GM19395 (cell line): ENCODE measurements at regions not wholly inside any gene's neighbourhood (a gene's known extent, or its start where the extent isn't known, plus 50 kb on each side); places are given as distances from the start of the nearest gene placed in this dataset.

Experiments used
- ATAC-seq: cut with Tn5 transposase; IDR thresholded peaks from one replicate; pipeline ENCODE4 v1.9.1; 2021; ENCODE audit warnings: mild to moderate bottlenecking, moderate library complexity; ENCODE audit not compliant: unreplicated experiment

GRCh38 chr6:170117111-170117972 lies 173.5 kb downstream of the DLL1 start:
- no peak for ATAC-seq

GRCh38 chr6:170116636-170117035 lies 174.2 kb downstream of the DLL1 start:
- no peak for ATAC-seq

GRCh38 chr6:170114956-170115855 lies 175.7 kb downstream of the DLL1 start:
- ATAC-seq: no peak

GRCh38 chr6:170114187-170114945 lies 176.5 kb downstream of the DLL1 start:
- no peak for ATAC-seq

- no peak for ATAC-seq
Measured at GRCh38 chr6:170113141-170113540, 177.7 kb downstream of the DLL1 start.

GRCh38 chr6:170112583-170112860 lies 178.4 kb downstream of the DLL1 start:
- no peak for ATAC-seq

- ATAC-seq: no peak
Measured at GRCh38 chr6:170111816-170112582, 178.9 kb downstream of the DLL1 start.

GRCh38 chr6:170111141-170111664 lies 179.7 kb downstream of the DLL1 start:
- no peak for ATAC-seq

GRCh38 chr6:170110201-170111140 lies 180.4 kb downstream of the DLL1 start:
- no peak for ATAC-seq

- ATAC-seq: no peak
Measured at GRCh38 chr6:170108890-170109587, 181.8 kb downstream of the DLL1 start.

GRCh38 chr6:170108456-170108855 lies 182.4 kb downstream of the DLL1 start:
- ATAC-seq: no peak

- ATAC-seq: no peak
Measured at GRCh38 chr6:170107606-170108222, 183.2 kb downstream of the DLL1 start.

- no peak for ATAC-seq
Measured at GRCh38 chr6:170106906-170107525, 183.9 kb downstream of the DLL1 start.

- no peak for ATAC-seq
Measured at GRCh38 chr6:170102582-170103481, 188.0 kb downstream of the DLL1 start.

- no peak for ATAC-seq
Measured at GRCh38 chr6:170102038-170102437, 188.8 kb downstream of the DLL1 start.

GRCh38 chr6:170101281-170102035 lies 189.4 kb downstream of the DLL1 start:
- ATAC-seq: no peak
